PFSK-1 (cell line): ENCODE measurements at regions not wholly inside any gene's neighbourhood (a gene's known extent, or its start where the extent isn't known, plus 50 kb on each side); places are given as distances from the start of the nearest gene placed in this dataset.

ENCODE experiments used
- POLR2AphosphoS5 ChIP-seq: IDR thresholded peaks from 2 replicates; pipeline ENCODE4 v1.6.1; 2012; ENCODE audit warnings: low read depth, mild to moderate bottlenecking, control low read depth, low read length, moderate library complexity
- SIN3A ChIP-seq: IDR thresholded peaks from 2 replicates; pipeline ENCODE4 v1.6.1; 2012; ENCODE audit warnings: mild to moderate bottlenecking, low read length, moderate library complexity, borderline replicate concordance; ENCODE audit not compliant: insufficient read depth
- TAF1 ChIP-seq: IDR thresholded peaks from 2 replicates; pipeline ENCODE4 v1.6.1; 2012; ENCODE audit warnings: low read length, control low read depth, borderline replicate concordance; ENCODE audit not compliant: insufficient read depth
- TF ChIP-seq, protein P1 (sequence below), 2 experiments: IDR thresholded peaks; 2 replicates each; pipeline versions ENCODE4 v1.6.1 to v1.8.0; 2011 to 2012; ENCODE audit warnings: low read depth in 2 of 2, low read length in 2 of 2, control low read depth in 1 of 2, inconsistent platforms in 1 of 2, mild to moderate bottlenecking in 1 of 2, moderate library complexity in 1 of 2; ENCODE audit not compliant: insufficient read depth in 1 of 2

GRCh38 chr3:65265511-65265910 lies 577.7 kb upstream of the ADAMTS9 start:
- TF ChIP-seq POLR2AphosphoS5 (no peak), TAF1 (no peak), SIN3A (no peak)
- TF ChIP-seq, protein P1, sequence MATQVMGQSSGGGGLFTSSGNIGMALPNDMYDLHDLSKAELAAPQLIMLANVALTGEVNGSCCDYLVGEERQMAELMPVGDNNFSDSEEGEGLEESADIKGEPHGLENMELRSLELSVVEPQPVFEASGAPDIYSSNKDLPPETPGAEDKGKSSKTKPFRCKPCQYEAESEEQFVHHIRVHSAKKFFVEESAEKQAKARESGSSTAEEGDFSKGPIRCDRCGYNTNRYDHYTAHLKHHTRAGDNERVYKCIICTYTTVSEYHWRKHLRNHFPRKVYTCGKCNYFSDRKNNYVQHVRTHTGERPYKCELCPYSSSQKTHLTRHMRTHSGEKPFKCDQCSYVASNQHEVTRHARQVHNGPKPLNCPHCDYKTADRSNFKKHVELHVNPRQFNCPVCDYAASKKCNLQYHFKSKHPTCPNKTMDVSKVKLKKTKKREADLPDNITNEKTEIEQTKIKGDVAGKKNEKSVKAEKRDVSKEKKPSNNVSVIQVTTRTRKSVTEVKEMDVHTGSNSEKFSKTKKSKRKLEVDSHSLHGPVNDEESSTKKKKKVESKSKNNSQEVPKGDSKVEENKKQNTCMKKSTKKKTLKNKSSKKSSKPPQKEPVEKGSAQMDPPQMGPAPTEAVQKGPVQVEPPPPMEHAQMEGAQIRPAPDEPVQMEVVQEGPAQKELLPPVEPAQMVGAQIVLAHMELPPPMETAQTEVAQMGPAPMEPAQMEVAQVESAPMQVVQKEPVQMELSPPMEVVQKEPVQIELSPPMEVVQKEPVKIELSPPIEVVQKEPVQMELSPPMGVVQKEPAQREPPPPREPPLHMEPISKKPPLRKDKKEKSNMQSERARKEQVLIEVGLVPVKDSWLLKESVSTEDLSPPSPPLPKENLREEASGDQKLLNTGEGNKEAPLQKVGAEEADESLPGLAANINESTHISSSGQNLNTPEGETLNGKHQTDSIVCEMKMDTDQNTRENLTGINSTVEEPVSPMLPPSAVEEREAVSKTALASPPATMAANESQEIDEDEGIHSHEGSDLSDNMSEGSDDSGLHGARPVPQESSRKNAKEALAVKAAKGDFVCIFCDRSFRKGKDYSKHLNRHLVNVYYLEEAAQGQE (IDR thresholded peaks at IDR 0.05; ENCODE audit: insufficient read depth in 1 of 2, low read depth in 2 of 2, low read length in 2 of 2) = no peak
